ENCODE measurements at regions not wholly inside any gene's neighbourhood (a gene's known extent, or its start where the extent isn't known, plus 50 kb on each side); places are given as distances from the start of the nearest gene placed in this dataset.

- no peak for TF ChIP-seq ZNF274 (IDR thresholded peaks at IDR 0.05; ENCODE audit: low read depth, low read length)
- no peak overlapping the region for H3K4me3 ChIP-seq (ENCODE audit: low read length)
Observed at GRCh38 chr2:76257802-76258201, 547.1 kb upstream of the GCFC2 start.

GRCh38 chr2:76256458-76257088 lies 545.9 kb upstream of the GCFC2 start:
- H3K4me3 ChIP-seq (ENCODE audit: low read length) = no peak overlapping the region
- no peak for TF ChIP-seq ZNF274 (IDR thresholded peaks at IDR 0.05; ENCODE audit: low read depth, low read length)

- TF ChIP-seq ZNF274 (IDR thresholded peaks at IDR 0.05; ENCODE audit: low read depth, low read length) = no peak
- H3K4me3 ChIP-seq (ENCODE audit: low read length) = no peak overlapping the region
Observed at GRCh38 chr2:76252704-76253103, 542.0 kb upstream of the GCFC2 start.

GRCh38 chr2:76251342-76251741 lies 540.6 kb upstream of the GCFC2 start:
- TF ChIP-seq ZNF274 (IDR thresholded peaks at IDR 0.05; ENCODE audit: low read depth, low read length) = no peak
- no peak overlapping the region for H3K4me3 ChIP-seq (ENCODE audit: low read length)

GRCh38 chr2:76247006-76247405 lies 536.3 kb upstream of the GCFC2 start:
- H3K4me3 ChIP-seq (ENCODE audit: low read length) = no peak overlapping the region
- TF ChIP-seq ZNF274 (IDR thresholded peaks at IDR 0.05; ENCODE audit: low read depth, low read length) = no peak

- no peak for TF ChIP-seq ZNF274 (IDR thresholded peaks at IDR 0.05; ENCODE audit: low read depth, low read length)
- H3K4me3 ChIP-seq (ENCODE audit: low read length) = no peak overlapping the region
Observed at GRCh38 chr2:76211991-76212985, 501.6 kb upstream of the GCFC2 start.

GRCh38 chr2:76210551-76210950 lies 499.8 kb upstream of the GCFC2 start:
- no peak overlapping the region for H3K4me3 ChIP-seq (ENCODE audit: low read length)
- TF ChIP-seq ZNF274 (IDR thresholded peaks at IDR 0.05; ENCODE audit: low read depth, low read length) = no peak

GRCh38 chr2:76204048-76204447 lies 493.3 kb upstream of the GCFC2 start:
- H3K4me3 ChIP-seq (ENCODE audit: low read length) = no peak overlapping the region
- TF ChIP-seq ZNF274 (IDR thresholded peaks at IDR 0.05; ENCODE audit: low read depth, low read length) = no peak

GRCh38 chr2:76202866-76203265 lies 492.2 kb upstream of the GCFC2 start:
- no peak for TF ChIP-seq ZNF274 (IDR thresholded peaks at IDR 0.05; ENCODE audit: low read depth, low read length)

GRCh38 chr2:76197842-76198448 lies 487.2 kb upstream of the GCFC2 start:
- no peak for TF ChIP-seq ZNF274 (IDR thresholded peaks at IDR 0.05; ENCODE audit: low read depth, low read length)
- H3K4me3 ChIP-seq (ENCODE audit: low read length) = no peak overlapping the region

More at GRCh38 chr2:76202866-76203265, 492.2 kb upstream of the GCFC2 start:
- H3K4me3 ChIP-seq (ENCODE audit: low read length) = no peak overlapping the region

- TF ChIP-seq ZNF274 (IDR thresholded peaks at IDR 0.05; ENCODE audit: low read depth, low read length) = no peak
- no peak overlapping the region for H3K4me3 ChIP-seq (ENCODE audit: low read length)
Observed at GRCh38 chr2:76197428-76197827, 486.7 kb upstream of the GCFC2 start.

GRCh38 chr2:76194031-76194775 lies 483.5 kb upstream of the GCFC2 start:
- no peak overlapping the region for H3K4me3 ChIP-seq (ENCODE audit: low read length)
- no peak for TF ChIP-seq ZNF274 (IDR thresholded peaks at IDR 0.05; ENCODE audit: low read depth, low read length)

- H3K4me3 ChIP-seq (ENCODE audit: low read length) = no peak overlapping the region
- no peak for TF ChIP-seq ZNF274 (IDR thresholded peaks at IDR 0.05; ENCODE audit: low read depth, low read length)
Observed at GRCh38 chr2:76193089-76193488, 482.4 kb upstream of the GCFC2 start.
